Right lobe of liver (tissue), 6 donors: ENCODE measurements at regions not wholly inside any gene's neighbourhood (a gene's known extent, or its start where the extent isn't known, plus 50 kb on each side); places are given as distances from the start of the nearest gene placed in this dataset.

Experiments used
- ATAC-seq, 4 donors: fragments of 200-7000 bp; cut with Tn5 transposase; one replicate each; pipeline ENCODE4 v1.9.1; 2020; ENCODE audit warnings: mild to moderate bottlenecking in 4 of 4, moderate library complexity in 4 of 4
- DNase-seq, 3 donors: peaks; one replicate each; pipeline ENCODE4 v3.0.0-alpha.2; 2020
- H3K27ac ChIP-seq, 3 donors: fragments of 200-600 bp; one replicate each; pipeline ENCODE4 v1.8.0; 2022
- H3K27me3 ChIP-seq, 2 donors: fragments of 200-600 bp; one replicate each; pipeline ENCODE4 v1.8.0; 2022
- H3K36me3 ChIP-seq, 4 donors: fragments of 200-600 bp; sonication (generic) in 1 of 4; one replicate each; pipeline versions ENCODE4 v1.5.1 to v1.8.0; 2017 to 2022; ENCODE audit warnings: control low read depth in 1 of 4
- H3K4me1 ChIP-seq, 4 donors: fragments of 200-600 bp; sonication (generic) in 1 of 4; one replicate each; pipeline versions ENCODE4 v1.5.1 to v1.8.0; 2017 to 2022; ENCODE audit warnings: control low read depth in 1 of 4
- H3K4me3 ChIP-seq, 3 donors: fragments of 200-600 bp; one replicate each; pipeline ENCODE4 v1.8.0; 2022
- H3K9me3 ChIP-seq, 4 donors: fragments of 200-600 bp; sonication (generic) in 1 of 4; one replicate each; pipeline versions ENCODE4 v1.5.1 to v1.8.0; 2017 to 2022; ENCODE audit warnings: control low read depth in 1 of 4
- POLR2A ChIP-seq: fragments of 450-650 bp; IDR thresholded peaks from one replicate; pipeline ENCODE4 v1.6.1; 2017; ENCODE audit warnings: antibody characterized with exemption, mild to moderate bottlenecking
- WGBS: methylation state at CpG from one replicate; pipeline ENCODE4 v1.1.6; 2018; ENCODE audit warnings: low coverage, low lambda C conversion rate; ENCODE audit not compliant: insufficient coverage; ENCODE audit errors: missing lambda C conversion rate; 5-methylcytosine and 5-hydroxymethylcytosine counted together
- intact Hi-C, 2 donors: fragments of 100-400 bp; cut with DNase I; formaldehyde crosslinking; loops; one replicate each; pipeline versions ENCODE4 v1.11.2 to v1.14.1; 2022
- TF ChIP-seq, protein P1 (sequence below), 4 donors: fragments of 200-600 bp in 3 of 4; fragments of 450-650 bp in 1 of 4; IDR thresholded peaks; one replicate each; pipeline versions ENCODE4 v1.5.1 to v1.8.0; 2016 to 2022; ENCODE audit warnings: antibody characterized with exemption in 4 of 4, mild to moderate bottlenecking in 2 of 4
- donor health status: DM: no; HTN: yes; CAD: no.
- donor health status: DM: no; HTN: no; CAD: no.
- donor health status: DM: no; HTN: no; CAD: no.
- donor health status: DM: no; HTN: yes; CAD: no.
- donor health status: DM: no; HTN: yes; CAD: no.

DNA sequence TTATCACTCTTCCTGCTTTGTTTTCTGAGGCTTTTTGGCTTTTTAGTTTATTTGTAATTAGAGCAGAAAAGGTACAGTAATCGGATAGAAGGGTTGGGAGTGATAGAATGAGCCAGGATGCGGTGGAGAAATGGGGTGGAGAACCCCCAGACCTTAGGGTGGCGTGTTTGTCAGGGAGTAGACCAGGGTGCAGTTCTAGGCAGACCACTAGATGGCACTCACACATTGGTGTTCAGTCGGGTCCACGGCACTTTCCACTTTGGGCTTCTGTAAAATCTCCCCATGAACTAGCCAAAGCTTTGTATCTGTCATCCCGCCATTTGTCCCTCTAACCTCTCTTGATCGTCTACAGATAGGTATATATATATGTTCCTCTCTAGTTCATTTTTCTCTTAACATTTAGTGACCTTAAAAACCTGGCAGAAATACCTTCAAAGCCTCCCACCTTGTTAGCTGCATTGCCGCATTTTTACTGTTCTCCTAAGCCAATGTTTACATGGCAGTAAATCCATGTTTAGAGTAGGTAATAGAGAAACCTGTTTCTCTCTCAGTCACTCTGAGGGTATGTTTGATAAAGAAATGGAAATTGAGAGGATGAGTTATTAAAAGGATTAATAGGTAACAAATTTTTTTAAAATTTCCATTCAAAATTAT is 154.9 kb downstream of the TM9SF2 start:
- peak overlapping the region; percentile 79 to 99 (median 98) for H3K27ac ChIP-seq
- WGBS = 4% methylated on average over 8 of the region's 8 CpGs
- H3K4me1 ChIP-seq = peaks cover 0 to 26% (median 11%) of the 10 kb centered on the region in 4 donors
- no peaks in the 10 kb centered on the region for H3K36me3 ChIP-seq
- peak overlapping the region; percentile 10 to 50 (median 46) for H3K4me3 ChIP-seq
- TF ChIP-seq, protein P1, sequence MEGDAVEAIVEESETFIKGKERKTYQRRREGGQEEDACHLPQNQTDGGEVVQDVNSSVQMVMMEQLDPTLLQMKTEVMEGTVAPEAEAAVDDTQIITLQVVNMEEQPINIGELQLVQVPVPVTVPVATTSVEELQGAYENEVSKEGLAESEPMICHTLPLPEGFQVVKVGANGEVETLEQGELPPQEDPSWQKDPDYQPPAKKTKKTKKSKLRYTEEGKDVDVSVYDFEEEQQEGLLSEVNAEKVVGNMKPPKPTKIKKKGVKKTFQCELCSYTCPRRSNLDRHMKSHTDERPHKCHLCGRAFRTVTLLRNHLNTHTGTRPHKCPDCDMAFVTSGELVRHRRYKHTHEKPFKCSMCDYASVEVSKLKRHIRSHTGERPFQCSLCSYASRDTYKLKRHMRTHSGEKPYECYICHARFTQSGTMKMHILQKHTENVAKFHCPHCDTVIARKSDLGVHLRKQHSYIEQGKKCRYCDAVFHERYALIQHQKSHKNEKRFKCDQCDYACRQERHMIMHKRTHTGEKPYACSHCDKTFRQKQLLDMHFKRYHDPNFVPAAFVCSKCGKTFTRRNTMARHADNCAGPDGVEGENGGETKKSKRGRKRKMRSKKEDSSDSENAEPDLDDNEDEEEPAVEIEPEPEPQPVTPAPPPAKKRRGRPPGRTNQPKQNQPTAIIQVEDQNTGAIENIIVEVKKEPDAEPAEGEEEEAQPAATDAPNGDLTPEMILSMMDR (IDR thresholded peaks at IDR 0.05) = peak; percentile 88 to 94 (median 92)
- TF ChIP-seq POLR2A = peak; percentile 8
- intact Hi-C loops = loop anchor here in 1 of 2 donors (10.0 kb wide), 1 partner anchor 239 kb away; no protein-coding TSS in a partner anchor
- H3K9me3 ChIP-seq = no peaks in the 10 kb centered on the region
- peak; percentile 79 to 90 (median 82) for ATAC-seq
- no peaks in the 10 kb centered on the region for H3K27me3 ChIP-seq
- peak; percentile 66 to 89 (median 75) for DNase-seq

DNA sequence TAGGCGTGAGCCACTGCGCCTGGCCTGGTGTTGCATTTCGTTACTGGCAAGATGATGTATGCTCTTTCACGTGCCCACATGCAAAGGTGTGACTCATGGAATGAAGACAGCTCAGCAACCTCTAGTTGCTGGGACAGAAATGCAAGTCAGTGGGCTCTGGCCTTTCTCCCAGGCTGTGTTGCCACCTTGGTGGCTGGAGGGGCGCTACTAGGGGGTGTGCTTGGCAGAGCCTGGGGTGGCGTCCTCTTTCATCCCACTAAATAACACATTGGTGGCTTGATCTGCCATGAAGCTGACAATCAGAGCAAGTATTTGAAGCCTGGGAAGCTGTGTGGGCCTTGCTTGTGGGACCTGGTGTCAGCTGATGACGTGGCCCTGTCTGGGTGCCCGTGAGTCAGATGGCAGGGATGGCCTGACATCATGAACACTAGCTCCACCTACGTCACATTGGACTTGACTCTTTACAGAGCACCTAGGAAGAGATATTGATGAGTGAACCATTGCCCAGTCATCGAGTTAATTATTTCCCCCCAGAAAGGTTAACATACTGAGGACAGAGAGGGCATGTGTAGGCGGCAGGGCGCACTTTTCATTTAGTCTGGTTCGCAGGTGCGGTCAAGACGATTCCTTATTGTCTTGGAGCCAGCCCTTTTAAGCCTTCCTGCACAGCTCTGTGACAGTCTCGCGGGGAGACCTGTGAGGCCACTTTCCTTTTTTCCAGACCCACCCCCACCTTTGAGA is 154.2 kb downstream of the TM9SF2 start:
- DNase-seq (peak; percentile 84 to 94 (median 93)), ATAC-seq (peak; percentile 76 to 85 (median 80))
- Histone ChIP-seq H3K9me3 (no peaks in the 10 kb centered on the region), H3K4me3 (peak overlapping the region; percentile 10 to 50 (median 46)), H3K27me3 (no peaks in the 10 kb centered on the region), H3K36me3 (no peaks in the 10 kb centered on the region), H3K4me1 (peaks cover 0 to 31% (median 14%) of the 10 kb centered on the region in 4 donors), H3K27ac (peak overlapping the region; percentile 81 to 99 (median 98))
- WGBS = 37% methylated on average over 14 of the region's 17 CpGs
- peak; percentile 67 for TF ChIP-seq POLR2A
- TF ChIP-seq, protein P1 (IDR thresholded peaks at IDR 0.05) = no peak
- intact Hi-C loops = loop anchor here in 1 of 2 donors (10.0 kb wide), 1 partner anchor 239 kb away; no protein-coding TSS in a partner anchor

DNA sequence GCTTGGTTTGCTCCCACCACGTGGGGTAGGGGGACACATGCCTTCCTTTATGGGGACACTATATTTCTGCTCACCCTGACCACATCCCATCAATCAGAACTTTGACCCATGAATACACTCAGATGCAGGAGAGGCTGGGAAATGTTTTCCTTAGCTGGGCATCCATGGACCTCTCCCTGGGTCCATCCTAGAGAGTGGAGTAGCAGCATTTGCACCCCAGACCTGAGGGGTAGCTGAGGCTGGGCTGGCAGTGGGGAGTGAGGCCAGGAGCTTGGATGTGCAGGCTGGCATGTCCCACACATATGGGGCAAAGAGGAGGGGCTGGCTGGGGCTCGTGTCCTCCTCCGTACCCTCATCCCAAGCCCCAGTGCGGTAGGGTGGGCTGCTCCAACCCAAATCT is 152.8 kb downstream of the TM9SF2 start:
- H3K27me3 ChIP-seq = no peaks in the 10 kb centered on the region
- 57% methylated on average over 1 of the region's 4 CpGs for WGBS
- ATAC-seq (no peak), DNase-seq (no peak)
- no peak for TF ChIP-seq POLR2A
- TF ChIP-seq, protein P1 (IDR thresholded peaks at IDR 0.05) = no peak
- intact Hi-C loops = loop anchor here in 1 of 2 donors (10.0 kb wide), 1 partner anchor 241 kb away; no protein-coding TSS in a partner anchor
- H3K9me3 ChIP-seq = no peaks in the 10 kb centered on the region
- peaks cover 0 to 28% (median 10%) of the 10 kb centered on the region in 4 donors for H3K4me1 ChIP-seq
- no peak overlapping the region for H3K4me3 ChIP-seq
- H3K27ac ChIP-seq = no peak overlapping the region
- H3K36me3 ChIP-seq = no peaks in the 10 kb centered on the region

DNA sequence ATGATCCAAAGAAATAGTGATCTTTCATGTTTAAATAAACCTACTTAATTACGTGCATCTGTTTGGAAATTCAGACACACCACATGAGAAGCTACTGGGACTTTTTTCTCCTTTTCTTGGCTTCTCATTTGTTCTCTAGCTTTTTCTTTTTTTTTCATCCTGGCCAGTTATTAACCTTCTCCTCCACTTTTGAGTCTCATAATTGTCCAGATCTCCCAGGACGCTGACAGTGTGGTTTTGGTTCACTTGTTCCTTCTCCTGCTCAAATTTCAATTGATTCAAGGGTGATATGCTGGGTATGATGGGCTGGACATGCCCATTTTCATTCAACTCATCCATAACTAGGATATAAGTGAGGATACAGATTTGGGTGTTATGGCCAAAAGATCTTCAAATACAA is 152.3 kb downstream of the TM9SF2 start:
- intact Hi-C loops = loop anchor here in 1 of 2 donors (10.0 kb wide), 1 partner anchor 241 kb away; no protein-coding TSS in a partner anchor
- no peaks in the 10 kb centered on the region for H3K36me3 ChIP-seq
- ATAC-seq (no peak), DNase-seq (no peak)
- TF ChIP-seq, protein P1 (IDR thresholded peaks at IDR 0.05) = no peak
- no peak for TF ChIP-seq POLR2A
- peaks cover 0 to 24% (median 8%) of the 10 kb centered on the region in 4 donors for H3K4me1 ChIP-seq
- H3K4me3 ChIP-seq = no peak overlapping the region
- no peak overlapping the region for H3K27ac ChIP-seq
- no peaks in the 10 kb centered on the region for H3K9me3 ChIP-seq
- H3K27me3 ChIP-seq = no peaks in the 10 kb centered on the region
- 50% methylated on average over 2 of the region's 2 CpGs for WGBS
